Muscle layer of duodenum (tissue), 2 donors: ENCODE measurements at regions not wholly inside any gene's neighbourhood (a gene's known extent, or its start where the extent isn't known, plus 50 kb on each side); places are given as distances from the start of the nearest gene placed in this dataset.
"Not testable (repeated sequence)": the region's sequence is repeated elsewhere in the genome, so short reads cannot be mapped to it uniquely, and the experiment has no call there.

Experiments used
- H3K27ac ChIP-seq: one replicate; pipeline ENCODE4 v1.7.0; 2013; ENCODE audit warnings: mild to moderate bottlenecking, low read length
- H3K27me3 ChIP-seq: one replicate; pipeline ENCODE4 v1.7.0; 2013; ENCODE audit warnings: low read depth, mild to moderate bottlenecking, control low read depth, low read length
- H3K36me3 ChIP-seq, 2 donors: one replicate each; pipeline ENCODE4 v1.7.0; 2013; ENCODE audit warnings: low read length in 2 of 2, control low read depth in 1 of 2, mild to moderate bottlenecking in 1 of 2; ENCODE audit not compliant: insufficient read depth in 2 of 2, control insufficient read depth in 1 of 2
- H3K4me1 ChIP-seq, 2 donors: one replicate each; pipeline ENCODE4 v1.7.0; 2013; ENCODE audit warnings: low read length in 2 of 2, mild to moderate bottlenecking in 2 of 2, control low read depth in 1 of 2, moderate library complexity in 1 of 2; ENCODE audit not compliant: insufficient read depth in 2 of 2, control insufficient read depth in 1 of 2
- H3K4me3 ChIP-seq, 2 donors: one replicate each; pipeline ENCODE4 v1.7.0; 2013; ENCODE audit warnings: low read length in 2 of 2, low read depth in 1 of 2, mild to moderate bottlenecking in 1 of 2
- H3K9me3 ChIP-seq, 2 donors: one replicate each; pipeline ENCODE4 v1.7.0; 2013; ENCODE audit warnings: low read length in 2 of 2, control low read depth in 1 of 2, mild to moderate bottlenecking in 1 of 2; ENCODE audit not compliant: control insufficient read depth in 1 of 2
- donor health status: healthy.

- no peaks in the 10 kb centered on the region for H3K9me3 ChIP-seq
- no peak overlapping the region for H3K4me3 ChIP-seq
- H3K27me3 ChIP-seq: peaks cover 7% of the 10 kb centered on the region
- H3K27ac ChIP-seq: no peak overlapping the region
- no peaks in the 10 kb centered on the region for H3K36me3 ChIP-seq
- H3K4me1 ChIP-seq: peaks cover 0 to 3% of the 10 kb centered on the region in 2 donors
Observed at GRCh38 chr11:116691771-116692177, 81.0 kb downstream of the BUD13 start.

- Histone ChIP-seq H3K36me3 (no peaks in the 10 kb centered on the region), H3K4me1 (peaks cover 0 to 3% of the 10 kb centered on the region in 2 donors), H3K9me3 (no peaks in the 10 kb centered on the region), H3K27ac (no peak overlapping the region), H3K27me3 (peaks cover 7% of the 10 kb centered on the region), H3K4me3 (no peak overlapping the region)
Observed at GRCh38 chr11:116690611-116691010, 82.2 kb downstream of the BUD13 start.

GRCh38 chr11:116689413-116690127 lies 83.2 kb downstream of the BUD13 start:
- Histone ChIP-seq H3K4me1 (peaks cover 0 to 3% of the 10 kb centered on the region in 2 donors), H3K4me3 (no peak overlapping the region)

GRCh38 chr11:116688202-116688540 lies 84.6 kb downstream of the BUD13 start:
- Histone ChIP-seq H3K4me1 (peaks cover 0 to 3% of the 10 kb centered on the region in 2 donors), H3K36me3 (no peaks in the 10 kb centered on the region), H3K4me3 (no peak overlapping the region), H3K27ac (no peak overlapping the region), H3K27me3 (peaks cover 4% of the 10 kb centered on the region), H3K9me3 (peaks cover 0 to 7% of the 10 kb centered on the region in 2 donors)

More at GRCh38 chr11:116689413-116690127, 83.2 kb downstream of the BUD13 start:
- Histone ChIP-seq H3K36me3 (no peaks in the 10 kb centered on the region), H3K9me3 (no peaks in the 10 kb centered on the region), H3K27ac (no peak overlapping the region), H3K27me3 (peaks cover 7% of the 10 kb centered on the region)

GRCh38 chr11:116687458-116688201 lies 85.2 kb downstream of the BUD13 start:
- Histone ChIP-seq H3K4me1 (peaks cover 0 to 3% of the 10 kb centered on the region in 2 donors), H3K36me3 (no peaks in the 10 kb centered on the region), H3K4me3 (no peak overlapping the region), H3K9me3 (peaks cover 0 to 7% of the 10 kb centered on the region in 2 donors), H3K27me3 (peaks cover 3% of the 10 kb centered on the region), H3K27ac (no peak overlapping the region)

- H3K36me3 ChIP-seq: no peaks in the 10 kb centered on the region
- peaks cover 0 to 7% of the 10 kb centered on the region in 2 donors for H3K9me3 ChIP-seq
- peaks cover 3% of the 10 kb centered on the region for H3K27me3 ChIP-seq
- no peak overlapping the region for H3K4me3 ChIP-seq
- peaks cover 0 to 3% of the 10 kb centered on the region in 2 donors for H3K4me1 ChIP-seq
- H3K27ac ChIP-seq: no peak overlapping the region
Observed at GRCh38 chr11:116686866-116687265, 85.9 kb downstream of the BUD13 start.

- peaks cover 3% of the 10 kb centered on the region for H3K27me3 ChIP-seq
- H3K9me3 ChIP-seq: peaks cover 0 to 7% of the 10 kb centered on the region in 2 donors
- H3K4me1 ChIP-seq: no peaks in the 10 kb centered on the region
- H3K4me3 ChIP-seq: no peak overlapping the region
- no peaks in the 10 kb centered on the region for H3K36me3 ChIP-seq
- no peak overlapping the region for H3K27ac ChIP-seq
Observed at GRCh38 chr11:116683982-116684381, 88.8 kb downstream of the BUD13 start.

- H3K27me3 ChIP-seq: no peaks in the 10 kb centered on the region
- H3K4me1 ChIP-seq: no peaks in the 10 kb centered on the region
- H3K9me3 ChIP-seq: peaks cover 0 to 11% of the 10 kb centered on the region in 2 donors
- no peaks in the 10 kb centered on the region for H3K36me3 ChIP-seq
- H3K4me3 ChIP-seq: no peak overlapping the region
- H3K27ac ChIP-seq: no peak overlapping the region
Observed at GRCh38 chr11:116680349-116681125, 92.2 kb downstream of the BUD13 start.

GRCh38 chr11:116678887-116679286 lies 93.9 kb downstream of the BUD13 start:
- peaks cover 0 to 9% of the 10 kb centered on the region in 2 donors for H3K9me3 ChIP-seq
- no peak overlapping the region for H3K27ac ChIP-seq
- no peaks in the 10 kb centered on the region for H3K36me3 ChIP-seq
- no peak overlapping the region for H3K4me3 ChIP-seq
- no peaks in the 10 kb centered on the region for H3K27me3 ChIP-seq
- no peaks in the 10 kb centered on the region for H3K4me1 ChIP-seq

GRCh38 chr11:116667318-116667717 lies 105.5 kb downstream of the BUD13 start:
- not testable (repeated sequence) for H3K27ac ChIP-seq, H3K27me3 ChIP-seq, H3K36me3 ChIP-seq, H3K4me1 ChIP-seq, H3K4me3 ChIP-seq
- peaks cover 0 to 19% of the 10 kb centered on the region in 2 donors for H3K9me3 ChIP-seq

GRCh38 chr11:116666673-116667249 lies 106.0 kb downstream of the BUD13 start:
- H3K27me3 ChIP-seq, H3K4me1 ChIP-seq, H3K27ac ChIP-seq, H3K36me3 ChIP-seq, H3K4me3 ChIP-seq: not testable (repeated sequence)
- peaks cover 0 to 19% of the 10 kb centered on the region in 2 donors for H3K9me3 ChIP-seq
